ENCODE measurements at regions not wholly inside any gene's neighbourhood (a gene's known extent, or its start where the extent isn't known, plus 50 kb on each side); places are given as distances from the start of the nearest gene placed in this dataset.

DNA sequence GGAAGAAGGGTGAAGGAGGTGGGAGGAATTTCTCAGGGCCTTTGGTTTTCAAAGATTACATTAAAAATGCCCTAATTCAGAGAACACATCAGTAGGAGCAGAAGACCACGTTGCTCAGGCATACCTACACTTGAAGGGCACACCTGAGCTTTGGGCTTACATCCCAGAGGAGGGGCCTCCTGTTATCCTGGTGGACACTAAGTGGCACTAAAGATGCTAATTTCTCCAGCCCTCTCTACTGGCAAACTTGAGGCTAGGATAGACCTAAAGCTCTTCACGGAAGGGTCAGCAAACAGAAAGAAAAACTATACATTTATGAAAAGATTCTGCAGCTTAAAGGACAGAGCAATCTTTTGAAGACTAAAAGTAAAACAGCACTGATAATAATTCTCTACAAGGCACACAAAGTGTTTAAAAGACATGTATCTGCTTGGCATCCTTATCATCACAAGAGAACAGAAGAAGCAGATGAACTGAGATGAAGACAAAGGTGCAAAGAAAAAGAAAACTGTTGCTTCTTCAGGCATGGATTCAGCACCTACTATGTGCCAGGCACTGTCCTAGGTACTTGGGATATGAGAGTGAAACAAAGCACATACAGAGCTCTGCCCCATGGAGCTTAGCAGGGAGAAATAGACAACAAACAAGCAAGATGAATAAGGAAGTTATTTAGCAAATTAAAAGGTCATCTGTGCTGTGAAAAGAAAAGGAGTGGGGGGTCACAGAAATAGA is 137.5 kb downstream of the NUAK1 start (continued):
- TF ChIP-seq, protein P1, sequence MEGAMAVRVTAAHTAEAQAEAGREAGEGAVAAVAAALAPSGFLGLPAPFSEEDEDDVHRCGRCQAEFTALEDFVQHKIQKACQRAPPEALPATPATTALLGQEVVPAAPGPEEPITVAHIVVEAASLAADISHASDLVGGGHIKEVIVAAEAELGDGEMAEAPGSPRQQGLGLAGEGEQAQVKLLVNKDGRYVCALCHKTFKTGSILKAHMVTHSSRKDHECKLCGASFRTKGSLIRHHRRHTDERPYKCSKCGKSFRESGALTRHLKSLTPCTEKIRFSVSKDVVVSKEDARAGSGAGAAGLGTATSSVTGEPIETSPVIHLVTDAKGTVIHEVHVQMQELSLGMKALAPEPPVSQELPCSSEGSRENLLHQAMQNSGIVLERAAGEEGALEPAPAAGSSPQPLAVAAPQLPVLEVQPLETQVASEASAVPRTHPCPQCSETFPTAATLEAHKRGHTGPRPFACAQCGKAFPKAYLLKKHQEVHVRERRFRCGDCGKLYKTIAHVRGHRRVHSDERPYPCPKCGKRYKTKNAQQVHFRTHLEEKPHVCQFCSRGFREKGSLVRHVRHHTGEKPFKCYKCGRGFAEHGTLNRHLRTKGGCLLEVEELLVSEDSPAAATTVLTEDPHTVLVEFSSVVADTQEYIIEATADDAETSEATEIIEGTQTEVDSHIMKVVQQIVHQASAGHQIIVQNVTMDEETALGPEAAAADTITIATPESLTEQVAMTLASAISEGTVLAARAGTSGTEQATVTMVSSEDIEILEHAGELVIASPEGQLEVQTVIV (IDR thresholded peaks at IDR 0.05; ENCODE audit: borderline replicate concordance, partially characterized antibody) = no peak
- TF ChIP-seq FOXM1 (IDR thresholded peaks at IDR 0.05; ENCODE audit: low read depth, low read length) = no peak
- no peak for TF ChIP-seq ATF7 (IDR thresholded peaks at IDR 0.05; ENCODE audit: low read depth)

DNA sequence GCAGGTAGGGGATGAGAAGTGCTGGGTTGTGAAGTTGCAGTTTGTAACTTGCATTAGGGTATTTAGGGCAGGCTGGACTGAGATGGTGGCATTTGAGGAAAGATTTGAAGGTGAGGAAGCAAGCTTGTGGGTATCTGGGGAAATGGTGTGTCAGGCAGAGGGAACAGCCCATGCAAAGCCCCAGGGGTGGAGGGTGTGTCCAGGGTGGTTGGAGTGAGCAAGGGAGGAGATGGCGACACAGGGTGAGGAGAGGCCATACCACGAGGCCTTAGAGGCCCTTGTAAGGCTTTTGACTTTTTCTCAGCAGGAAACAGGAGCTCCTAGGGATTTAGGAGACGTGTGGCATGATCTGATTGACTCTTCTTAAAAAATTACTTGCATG is 136.9 kb downstream of the NUAK1 start:
- BruUV-seq (replicated peaks) = no TSS peak
- in situ Hi-C loops (cut with MboI) = no loop called here
- no peak for TF ChIP-seq GABPA (IDR thresholded peaks at IDR 0.05; ENCODE audit: low read depth)
- no peak for TF ChIP-seq MTA2 (IDR thresholded peaks at IDR 0.05; ENCODE audit: low read depth)
- no peak for TF ChIP-seq SIN3A (IDR thresholded peaks at IDR 0.05; ENCODE audit: low read depth, low read length)
- TF ChIP-seq BACH1 (IDR thresholded peaks at IDR 0.05; ENCODE audit: borderline replicate concordance) = no peak
- no peak for TF ChIP-seq HDAC6 (IDR thresholded peaks at IDR 0.05; ENCODE audit: unreplicated experiment)
- TF ChIP-seq ZSCAN29 (IDR thresholded peaks at IDR 0.05) = no peak
- TF ChIP-seq, protein P2, sequence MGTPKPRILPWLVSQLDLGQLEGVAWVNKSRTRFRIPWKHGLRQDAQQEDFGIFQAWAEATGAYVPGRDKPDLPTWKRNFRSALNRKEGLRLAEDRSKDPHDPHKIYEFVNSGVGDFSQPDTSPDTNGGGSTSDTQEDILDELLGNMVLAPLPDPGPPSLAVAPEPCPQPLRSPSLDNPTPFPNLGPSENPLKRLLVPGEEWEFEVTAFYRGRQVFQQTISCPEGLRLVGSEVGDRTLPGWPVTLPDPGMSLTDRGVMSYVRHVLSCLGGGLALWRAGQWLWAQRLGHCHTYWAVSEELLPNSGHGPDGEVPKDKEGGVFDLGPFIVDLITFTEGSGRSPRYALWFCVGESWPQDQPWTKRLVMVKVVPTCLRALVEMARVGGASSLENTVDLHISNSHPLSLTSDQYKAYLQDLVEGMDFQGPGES (IDR thresholded peaks at IDR 0.05) = no peak
- TF ChIP-seq, protein P3, sequence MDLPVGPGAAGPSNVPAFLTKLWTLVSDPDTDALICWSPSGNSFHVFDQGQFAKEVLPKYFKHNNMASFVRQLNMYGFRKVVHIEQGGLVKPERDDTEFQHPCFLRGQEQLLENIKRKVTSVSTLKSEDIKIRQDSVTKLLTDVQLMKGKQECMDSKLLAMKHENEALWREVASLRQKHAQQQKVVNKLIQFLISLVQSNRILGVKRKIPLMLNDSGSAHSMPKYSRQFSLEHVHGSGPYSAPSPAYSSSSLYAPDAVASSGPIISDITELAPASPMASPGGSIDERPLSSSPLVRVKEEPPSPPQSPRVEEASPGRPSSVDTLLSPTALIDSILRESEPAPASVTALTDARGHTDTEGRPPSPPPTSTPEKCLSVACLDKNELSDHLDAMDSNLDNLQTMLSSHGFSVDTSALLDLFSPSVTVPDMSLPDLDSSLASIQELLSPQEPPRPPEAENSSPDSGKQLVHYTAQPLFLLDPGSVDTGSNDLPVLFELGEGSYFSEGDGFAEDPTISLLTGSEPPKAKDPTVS (IDR thresholded peaks at IDR 0.05; ENCODE audit: low read depth, low read length) = no peak
- no peak for TF ChIP-seq RCOR1 (conservative IDR thresholded peaks at IDR 0.05; ENCODE audit: low read depth, low read length)
- no peak for TF ChIP-seq NFXL1 (IDR thresholded peaks at IDR 0.05; ENCODE audit: borderline replicate concordance)
- TF ChIP-seq, protein P4, sequence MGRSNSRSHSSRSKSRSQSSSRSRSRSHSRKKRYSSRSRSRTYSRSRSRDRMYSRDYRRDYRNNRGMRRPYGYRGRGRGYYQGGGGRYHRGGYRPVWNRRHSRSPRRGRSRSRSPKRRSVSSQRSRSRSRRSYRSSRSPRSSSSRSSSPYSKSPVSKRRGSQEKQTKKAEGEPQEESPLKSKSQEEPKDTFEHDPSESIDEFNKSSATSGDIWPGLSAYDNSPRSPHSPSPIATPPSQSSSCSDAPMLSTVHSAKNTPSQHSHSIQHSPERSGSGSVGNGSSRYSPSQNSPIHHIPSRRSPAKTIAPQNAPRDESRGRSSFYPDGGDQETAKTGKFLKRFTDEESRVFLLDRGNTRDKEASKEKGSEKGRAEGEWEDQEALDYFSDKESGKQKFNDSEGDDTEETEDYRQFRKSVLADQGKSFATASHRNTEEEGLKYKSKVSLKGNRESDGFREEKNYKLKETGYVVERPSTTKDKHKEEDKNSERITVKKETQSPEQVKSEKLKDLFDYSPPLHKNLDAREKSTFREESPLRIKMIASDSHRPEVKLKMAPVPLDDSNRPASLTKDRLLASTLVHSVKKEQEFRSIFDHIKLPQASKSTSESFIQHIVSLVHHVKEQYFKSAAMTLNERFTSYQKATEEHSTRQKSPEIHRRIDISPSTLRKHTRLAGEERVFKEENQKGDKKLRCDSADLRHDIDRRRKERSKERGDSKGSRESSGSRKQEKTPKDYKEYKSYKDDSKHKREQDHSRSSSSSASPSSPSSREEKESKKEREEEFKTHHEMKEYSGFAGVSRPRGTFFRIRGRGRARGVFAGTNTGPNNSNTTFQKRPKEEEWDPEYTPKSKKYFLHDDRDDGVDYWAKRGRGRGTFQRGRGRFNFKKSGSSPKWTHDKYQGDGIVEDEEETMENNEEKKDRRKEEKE (IDR thresholded peaks at IDR 0.05) = no peak
- TF ChIP-seq HDAC2 (IDR thresholded peaks at IDR 0.05) = no peak
- no peak for TF ChIP-seq NRF1 (conservative IDR thresholded peaks at IDR 0.05; ENCODE audit: low read depth, low read length)

More for the DNA sequence above, 136.9 kb downstream of the NUAK1 start:
- Histone ChIP-seq H2AFZ (ENCODE audit: control insufficient read depth, low read depth, low read length) (no peak overlapping the region), H3K27me3 (replicated peaks in 1 of 2; ENCODE audit: control insufficient read depth in 2 of 2, insufficient read depth in 2 of 2, low read length in 1 of 2) (no peaks in the 10 kb centered on the region), H3K9ac (ENCODE audit: control insufficient read depth, insufficient read depth, low read length) (no peak overlapping the region), H3K27ac (ENCODE audit: control insufficient read depth, insufficient read depth) (no peak overlapping the region), H3K4me2 (ENCODE audit: control insufficient read depth, insufficient read depth) (no peak overlapping the region), H3K4me1 (ENCODE audit: control insufficient read depth, insufficient read depth, low read length) (no peaks in the 10 kb centered on the region), H3K9me3 (replicated peaks; ENCODE audit: control insufficient read depth, insufficient read depth, low read length) (no peaks in the 10 kb centered on the region), H3K79me2 (ENCODE audit: control insufficient read depth, insufficient read depth, low read length) (no peaks in the 10 kb centered on the region), H3K4me3 (no peak overlapping the region), H3K36me3 (ENCODE audit: control insufficient read depth in 2 of 2, insufficient read depth in 2 of 2, low read length in 1 of 2) (no peaks in the 10 kb centered on the region), H4K20me1 (ENCODE audit: control insufficient read depth, insufficient read depth) (no peaks in the 10 kb centered on the region)
- ChIA-PET RAD21 (ENCODE audit: unreplicated experiment) (no interaction called here), CTCF (no interaction called here), SMC1A (ENCODE audit: uncharacterized antibody, unreplicated experiment) (no interaction called here), POLR2A (no interaction called here)
- DNase-seq (ENCODE audit: low read depth, low spot score) (no peak), ATAC-seq (no peak), FAIRE-seq (no peak)
- intact Hi-C loops (cut with micrococcal nuclease; ENCODE audit: unreplicated experiment) = no loop called here
- WGBS (ENCODE audit: insufficient coverage, insufficient replicate concordance, low lambda C conversion rate, missing lambda C conversion rate) = 0% methylated on average over 3 of the region's 3 CpGs
